GM23338 (cell line): ENCODE measurements at regions not wholly inside any gene's neighbourhood (a gene's known extent, or its start where the extent isn't known, plus 50 kb on each side); places are given as distances from the start of the nearest gene placed in this dataset.

Experiments
- ATAC-seq: fragments of 200-7000 bp; cut with Tn5 transposase; 3 replicates; pipeline ENCODE4 v1.9.1; 2020
- DNase-seq: peaks from one replicate; pipeline ENCODE4 v3.0.0-alpha.2; 2015; ENCODE audit warnings: low spot score
- H2AFZ ChIP-seq: fragments of 200-600 bp; sonication (generic); 2 replicates; pipeline ENCODE4 v1.8.0; 2016; ENCODE audit warnings: antibody characterized with exemption, mild to moderate bottlenecking, moderate library complexity
- H3F3A ChIP-seq: fragments of 200-600 bp; sonication (generic); replicated peaks from 2 replicates; pipeline ENCODE4 v1.8.0; 2017; ENCODE audit warnings: antibody characterized with exemption, mixed run types, low read depth
- H3K27ac ChIP-seq: fragments of 200-600 bp; sonication (generic); 2 replicates; pipeline ENCODE4 v1.6.1; 2016; ENCODE audit warnings: low read depth
- H3K27me3 ChIP-seq: fragments of 200-600 bp; sonication (generic); 2 replicates; pipeline ENCODE4 v1.8.0; 2016; ENCODE audit warnings: mild to moderate bottlenecking, mixed run types, moderate library complexity; ENCODE audit not compliant: insufficient read depth
- H3K36me3 ChIP-seq: fragments of 200-600 bp; sonication (generic); 2 replicates; pipeline ENCODE4 v1.8.0; 2016; ENCODE audit warnings: mild to moderate bottlenecking; ENCODE audit not compliant: insufficient read depth
- H3K4me1 ChIP-seq: fragments of 200-600 bp; sonication (generic); 2 replicates; pipeline ENCODE4 v1.8.0; 2016; ENCODE audit warnings: mild to moderate bottlenecking, moderate library complexity; ENCODE audit not compliant: insufficient read depth
- H3K4me2 ChIP-seq: fragments of 200-600 bp; sonication (generic); 2 replicates; pipeline ENCODE4 v1.7.1; 2017; ENCODE audit warnings: mixed run types
- H3K4me3 ChIP-seq: fragments of 200-600 bp; sonication (generic); 2 replicates; pipeline ENCODE4 v1.6.1; 2016; ENCODE audit warnings: mixed run types
- H3K79me2 ChIP-seq: fragments of 200-600 bp; sonication (generic); replicated peaks from 2 replicates; pipeline ENCODE4 v1.8.0; 2017; ENCODE audit warnings: mild to moderate bottlenecking; ENCODE audit not compliant: insufficient read depth
- H3K9me2 ChIP-seq: fragments of 200-600 bp; sonication (generic); 2 replicates; pipeline ENCODE4 v1.8.0; 2017; ENCODE audit not compliant: insufficient read depth
- H4K20me1 ChIP-seq: fragments of 200-600 bp; sonication (generic); replicated peaks from 2 replicates; pipeline ENCODE4 v1.8.0; 2017; ENCODE audit warnings: mild to moderate bottlenecking; ENCODE audit not compliant: insufficient read depth
- H3K27ac Mint-ChIP-seq: 2 replicates; pipeline ENCODE4 v1.8.0; 2020; ENCODE audit warnings: inconsistent platforms, mild to moderate bottlenecking, moderate library complexity, mixed read lengths
- H3K27me3 Mint-ChIP-seq: 3 replicates; pipeline ENCODE4 v1.8.0; 2022; ENCODE audit warnings: low read depth, mild to moderate bottlenecking, moderate library complexity, mixed read lengths, inconsistent platforms; ENCODE audit not compliant: insufficient read depth, poor library complexity
- H3K36me3 Mint-ChIP-seq: 3 replicates; pipeline ENCODE4 v1.8.0; 2021; ENCODE audit warnings: low read depth, mild to moderate bottlenecking, inconsistent platforms, moderate library complexity, mixed read lengths
- H3K4me1 Mint-ChIP-seq: 3 replicates; pipeline ENCODE4 v1.8.0; 2020; ENCODE audit warnings: mild to moderate bottlenecking, inconsistent platforms, mixed read lengths
- H3K4me3 Mint-ChIP-seq: 3 replicates; pipeline ENCODE4 v1.8.0; 2021; ENCODE audit warnings: moderate library complexity, mild to moderate bottlenecking, inconsistent platforms, mixed read lengths
- H3K9me3 Mint-ChIP-seq: 3 replicates; pipeline ENCODE4 v1.8.0; 2020; ENCODE audit warnings: moderate library complexity, mild to moderate bottlenecking, inconsistent platforms, mixed read lengths
- CREB1 ChIP-seq: fragments of 250-450 bp; sonication (Bioruptor Pico); IDR thresholded peaks from 2 replicates; pipeline ENCODE4 v1.5.0; 2020; ENCODE audit warnings: low read depth, mild to moderate bottlenecking, moderate library complexity
- ETS1 ChIP-seq: IDR thresholded peaks from 2 replicates; pipeline ENCODE4 v1.6.1; 2016; ENCODE audit warnings: antibody characterized with exemption
- EZH2 ChIP-seq: fragments of 200-600 bp; sonication (generic); IDR thresholded peaks from one replicate; pipeline ENCODE4 v1.8.0; 2017; ENCODE audit warnings: antibody characterized with exemption, mild to moderate bottlenecking, low read depth; ENCODE audit not compliant: unreplicated experiment
- EZH2phosphoT487 ChIP-seq: fragments of 200-600 bp; sonication (generic); IDR thresholded peaks from one replicate; pipeline ENCODE4 v1.8.1; 2018; ENCODE audit warnings: antibody characterized with exemption; ENCODE audit not compliant: unreplicated experiment
- NANOG ChIP-seq: IDR thresholded peaks from 2 replicates; pipeline ENCODE4 v1.6.1; 2016; ENCODE audit warnings: antibody characterized with exemption, borderline replicate concordance
- POLR2AphosphoS5 ChIP-seq: IDR thresholded peaks from 2 replicates; pipeline ENCODE4 v1.6.1; 2016; ENCODE audit warnings: antibody characterized with exemption, low read depth
- STAT1 ChIP-seq: IDR thresholded peaks from one replicate; pipeline ENCODE4 v1.6.1; 2016; ENCODE audit warnings: antibody characterized with exemption; ENCODE audit not compliant: unreplicated experiment
- ZNF331 ChIP-seq: fragments of 250-450 bp; sonication (Bioruptor Pico); IDR thresholded peaks from 2 replicates; pipeline ENCODE4 v1.5.0; 2020; ENCODE audit warnings: low read depth, mild to moderate bottlenecking, moderate library complexity
- ZNF462 ChIP-seq: fragments of 250-450 bp; sonication (Bioruptor Pico); IDR thresholded peaks from 2 replicates; pipeline ENCODE4 v1.5.0; 2020; ENCODE audit warnings: mild to moderate bottlenecking, moderate library complexity
- TF ChIP-seq, protein P1 (sequence below): IDR thresholded peaks from one replicate; pipeline ENCODE4 v1.6.1; 2018; ENCODE audit warnings: antibody characterized with exemption; ENCODE audit not compliant: unreplicated experiment

DNA sequence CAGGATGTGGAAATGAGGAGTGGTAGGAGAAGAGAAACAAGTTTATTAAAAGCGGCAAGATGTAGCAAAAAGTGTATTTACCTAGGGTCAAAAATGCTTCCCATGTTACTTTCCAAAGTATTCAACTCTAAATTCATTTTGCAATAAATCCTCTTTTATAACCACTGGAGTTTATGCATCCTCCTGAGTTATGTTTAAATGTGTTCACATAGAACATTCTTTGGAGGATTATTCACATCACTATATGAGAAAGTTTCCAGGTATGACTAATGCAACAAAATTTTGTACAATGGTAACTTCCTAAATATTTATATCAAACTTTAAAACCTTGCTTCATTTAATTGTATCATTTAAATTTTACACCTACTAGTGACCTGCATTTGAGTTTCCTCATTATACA, 870.6 kb upstream of the SLIT2 start:
- Mint-ChIP-seq H3K4me3 (no peak overlapping the region), H3K9me3 (no peaks in the 10 kb centered on the region; the same call in 2 of the 3 replicates), H3K27ac (no peak overlapping the region), H3K4me1 (no peaks in the 10 kb centered on the region), H3K36me3 (no peaks in the 10 kb centered on the region), H3K27me3 (no peaks in the 10 kb centered on the region)
- Histone ChIP-seq H2AFZ (no peak overlapping the region), H3K4me3 (no peak overlapping the region), H3K27ac (no peak overlapping the region), H3F3A (no peaks in the 10 kb centered on the region), H3K4me2 (no peak overlapping the region), H3K79me2 (no peaks in the 10 kb centered on the region), H4K20me1 (no peaks in the 10 kb centered on the region), H3K36me3 (no peaks in the 10 kb centered on the region), H3K9me2 (no peaks in the 10 kb centered on the region), H3K27me3 (no peaks in the 10 kb centered on the region), H3K4me1 (no peaks in the 10 kb centered on the region)
- TF ChIP-seq STAT1 (no peak), ETS1 (no peak), POLR2AphosphoS5 (no peak)
- no peak for ATAC-seq
- DNase-seq = no peak

DNA sequence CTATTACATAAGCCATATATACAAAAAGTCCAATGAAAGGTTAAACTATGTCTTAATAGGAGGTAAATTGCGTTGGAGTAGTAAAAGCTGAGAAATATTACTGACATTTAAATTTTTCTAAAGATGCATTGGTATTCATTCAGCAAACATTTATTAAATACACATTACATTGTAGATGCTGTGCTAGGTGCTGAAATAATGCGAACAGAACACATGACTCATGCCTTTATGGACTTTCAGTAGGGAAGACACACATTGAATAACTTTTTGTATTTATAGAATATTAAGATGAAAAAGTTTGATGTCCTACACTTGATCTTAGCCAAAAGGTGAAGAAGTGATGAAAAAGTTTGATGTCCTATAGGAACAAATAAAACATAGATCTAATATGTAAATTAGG, 871.1 kb upstream of the SLIT2 start:
- no peaks in the 10 kb centered on the region for H3K36me3 ChIP-seq
- H3K4me2 ChIP-seq = no peak overlapping the region
- DNase-seq (no peak), ATAC-seq (no peak)
- Mint-ChIP-seq H3K27ac (no peak overlapping the region), H3K4me1 (no peaks in the 10 kb centered on the region), H3K9me3 (no peaks in the 10 kb centered on the region; the same call in 2 of the 3 replicates), H3K4me3 (no peak overlapping the region), H3K27me3 (no peaks in the 10 kb centered on the region), H3K36me3 (no peaks in the 10 kb centered on the region)
- no peak overlapping the region for H3K4me3 ChIP-seq
- no peaks in the 10 kb centered on the region for H3K79me2 ChIP-seq
- no peak overlapping the region for H3K27ac ChIP-seq
- H3K4me1 ChIP-seq = no peaks in the 10 kb centered on the region
- no peaks in the 10 kb centered on the region for H4K20me1 ChIP-seq
- H3K9me2 ChIP-seq = no peaks in the 10 kb centered on the region
- H2AFZ ChIP-seq = no peak overlapping the region
- no peaks in the 10 kb centered on the region for H3K27me3 ChIP-seq
- no peaks in the 10 kb centered on the region for H3F3A ChIP-seq
- TF ChIP-seq ZNF331 (no peak), EZH2 (no peak), CREB1 (CRISPR knock-in tag) (no peak), EZH2phosphoT487 (no peak), ETS1 (no peak), STAT1 (no peak), ZNF462 (CRISPR knock-in tag) (no peak), NANOG (no peak), POLR2AphosphoS5 (no peak)
- TF ChIP-seq, protein P1, sequence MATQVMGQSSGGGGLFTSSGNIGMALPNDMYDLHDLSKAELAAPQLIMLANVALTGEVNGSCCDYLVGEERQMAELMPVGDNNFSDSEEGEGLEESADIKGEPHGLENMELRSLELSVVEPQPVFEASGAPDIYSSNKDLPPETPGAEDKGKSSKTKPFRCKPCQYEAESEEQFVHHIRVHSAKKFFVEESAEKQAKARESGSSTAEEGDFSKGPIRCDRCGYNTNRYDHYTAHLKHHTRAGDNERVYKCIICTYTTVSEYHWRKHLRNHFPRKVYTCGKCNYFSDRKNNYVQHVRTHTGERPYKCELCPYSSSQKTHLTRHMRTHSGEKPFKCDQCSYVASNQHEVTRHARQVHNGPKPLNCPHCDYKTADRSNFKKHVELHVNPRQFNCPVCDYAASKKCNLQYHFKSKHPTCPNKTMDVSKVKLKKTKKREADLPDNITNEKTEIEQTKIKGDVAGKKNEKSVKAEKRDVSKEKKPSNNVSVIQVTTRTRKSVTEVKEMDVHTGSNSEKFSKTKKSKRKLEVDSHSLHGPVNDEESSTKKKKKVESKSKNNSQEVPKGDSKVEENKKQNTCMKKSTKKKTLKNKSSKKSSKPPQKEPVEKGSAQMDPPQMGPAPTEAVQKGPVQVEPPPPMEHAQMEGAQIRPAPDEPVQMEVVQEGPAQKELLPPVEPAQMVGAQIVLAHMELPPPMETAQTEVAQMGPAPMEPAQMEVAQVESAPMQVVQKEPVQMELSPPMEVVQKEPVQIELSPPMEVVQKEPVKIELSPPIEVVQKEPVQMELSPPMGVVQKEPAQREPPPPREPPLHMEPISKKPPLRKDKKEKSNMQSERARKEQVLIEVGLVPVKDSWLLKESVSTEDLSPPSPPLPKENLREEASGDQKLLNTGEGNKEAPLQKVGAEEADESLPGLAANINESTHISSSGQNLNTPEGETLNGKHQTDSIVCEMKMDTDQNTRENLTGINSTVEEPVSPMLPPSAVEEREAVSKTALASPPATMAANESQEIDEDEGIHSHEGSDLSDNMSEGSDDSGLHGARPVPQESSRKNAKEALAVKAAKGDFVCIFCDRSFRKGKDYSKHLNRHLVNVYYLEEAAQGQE = no peak
